ENCODE measurements at regions not wholly inside any gene's neighbourhood (a gene's known extent, or its start where the extent isn't known, plus 50 kb on each side); places are given as distances from the start of the nearest gene placed in this dataset.

DNA sequence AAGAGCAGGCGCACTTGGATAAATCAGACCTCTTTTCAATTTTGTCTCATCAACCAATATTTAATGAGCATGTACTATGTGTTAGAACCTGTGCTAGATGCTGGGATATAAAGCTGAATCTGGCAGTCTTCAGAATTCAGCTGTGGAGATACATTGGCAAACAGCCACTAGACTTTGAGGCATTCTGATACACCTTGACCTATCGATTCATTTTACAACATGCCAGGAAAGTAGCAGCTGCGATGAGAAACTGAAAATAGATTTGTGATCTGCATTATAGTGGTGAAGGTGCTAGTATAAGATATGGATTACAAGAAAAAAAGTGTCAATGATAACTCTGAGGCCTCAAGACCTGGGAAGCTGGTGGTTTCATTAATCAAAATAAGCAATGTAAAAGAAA is 1338.1 kb upstream of the TENM4 start:
- TF ChIP-seq, protein P1, sequence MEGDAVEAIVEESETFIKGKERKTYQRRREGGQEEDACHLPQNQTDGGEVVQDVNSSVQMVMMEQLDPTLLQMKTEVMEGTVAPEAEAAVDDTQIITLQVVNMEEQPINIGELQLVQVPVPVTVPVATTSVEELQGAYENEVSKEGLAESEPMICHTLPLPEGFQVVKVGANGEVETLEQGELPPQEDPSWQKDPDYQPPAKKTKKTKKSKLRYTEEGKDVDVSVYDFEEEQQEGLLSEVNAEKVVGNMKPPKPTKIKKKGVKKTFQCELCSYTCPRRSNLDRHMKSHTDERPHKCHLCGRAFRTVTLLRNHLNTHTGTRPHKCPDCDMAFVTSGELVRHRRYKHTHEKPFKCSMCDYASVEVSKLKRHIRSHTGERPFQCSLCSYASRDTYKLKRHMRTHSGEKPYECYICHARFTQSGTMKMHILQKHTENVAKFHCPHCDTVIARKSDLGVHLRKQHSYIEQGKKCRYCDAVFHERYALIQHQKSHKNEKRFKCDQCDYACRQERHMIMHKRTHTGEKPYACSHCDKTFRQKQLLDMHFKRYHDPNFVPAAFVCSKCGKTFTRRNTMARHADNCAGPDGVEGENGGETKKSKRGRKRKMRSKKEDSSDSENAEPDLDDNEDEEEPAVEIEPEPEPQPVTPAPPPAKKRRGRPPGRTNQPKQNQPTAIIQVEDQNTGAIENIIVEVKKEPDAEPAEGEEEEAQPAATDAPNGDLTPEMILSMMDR (conservative IDR thresholded peaks at IDR 0.05 in 1 of 2, IDR thresholded peaks at IDR 0.05 in 1 of 2; ENCODE audit: extremely low read depth in 1 of 2, insufficient read depth in 1 of 2, low read depth in 1 of 2, low read length in 2 of 2): no peak
- no peak for TF ChIP-seq EZH2 (IDR thresholded peaks at IDR 0.05; ENCODE audit: borderline replicate concordance, low read length)

All from mammary epithelial cell (primary cell).